CMK (cell line): ENCODE measurements at regions not wholly inside any gene's neighbourhood (a gene's known extent, or its start where the extent isn't known, plus 50 kb on each side); places are given as distances from the start of the nearest gene placed in this dataset.
"Not testable (repeated sequence)": the region's sequence is repeated elsewhere in the genome, so short reads cannot be mapped to it uniquely, and the experiment has no call there.

Experiments used
- DNase-seq: peaks from one replicate; pipeline ENCODE4 v3.0.0-alpha.2; 2010; ENCODE audit warnings: low read depth

DNA sequence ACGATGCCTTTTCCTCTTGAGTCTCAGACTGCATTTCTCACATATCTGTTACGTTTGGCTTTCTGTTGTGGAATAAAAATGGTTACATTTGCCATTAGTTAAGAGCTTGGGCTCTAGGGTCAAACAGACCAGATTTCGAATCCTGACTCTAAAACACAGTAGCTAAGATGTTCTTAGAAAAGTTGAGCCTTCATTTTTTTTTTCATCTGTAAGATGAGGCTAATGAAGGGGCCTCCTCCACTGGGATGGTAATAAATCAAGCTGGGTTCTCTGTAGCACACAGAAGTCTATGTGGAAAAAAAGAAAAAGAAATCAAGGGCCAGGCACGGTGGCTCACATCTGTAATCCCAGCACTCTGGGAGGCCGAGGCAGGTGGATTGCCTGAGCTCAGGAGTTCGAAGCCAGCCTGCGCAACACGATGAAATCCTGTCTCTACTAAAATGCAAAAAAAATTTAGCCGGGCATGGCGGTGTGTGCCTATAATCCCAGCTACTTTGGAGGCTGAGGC lies 49.9 kb upstream of the CAPRIN1 start:
- no peak for DNase-seq

DNA sequence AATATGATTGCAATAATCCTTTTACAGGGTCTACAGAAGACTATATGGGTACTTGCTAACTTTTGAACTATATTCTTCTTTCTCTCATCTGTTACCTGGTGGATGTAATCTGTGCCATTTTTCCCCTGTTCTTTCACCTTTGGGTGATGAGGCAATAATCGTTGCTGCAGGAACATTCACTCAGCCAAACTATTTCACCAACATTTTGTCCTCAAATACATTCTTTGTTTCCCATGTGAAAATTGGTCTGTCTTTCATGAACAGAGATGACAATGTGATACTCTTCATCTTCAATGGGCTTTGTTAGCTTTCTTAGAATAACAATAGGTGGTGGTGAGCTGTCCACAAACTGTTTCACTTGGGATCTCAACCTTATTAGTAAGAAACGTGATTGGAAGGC lies 52.1 kb upstream of the CAPRIN1 start:
- no peak for DNase-seq

DNA sequence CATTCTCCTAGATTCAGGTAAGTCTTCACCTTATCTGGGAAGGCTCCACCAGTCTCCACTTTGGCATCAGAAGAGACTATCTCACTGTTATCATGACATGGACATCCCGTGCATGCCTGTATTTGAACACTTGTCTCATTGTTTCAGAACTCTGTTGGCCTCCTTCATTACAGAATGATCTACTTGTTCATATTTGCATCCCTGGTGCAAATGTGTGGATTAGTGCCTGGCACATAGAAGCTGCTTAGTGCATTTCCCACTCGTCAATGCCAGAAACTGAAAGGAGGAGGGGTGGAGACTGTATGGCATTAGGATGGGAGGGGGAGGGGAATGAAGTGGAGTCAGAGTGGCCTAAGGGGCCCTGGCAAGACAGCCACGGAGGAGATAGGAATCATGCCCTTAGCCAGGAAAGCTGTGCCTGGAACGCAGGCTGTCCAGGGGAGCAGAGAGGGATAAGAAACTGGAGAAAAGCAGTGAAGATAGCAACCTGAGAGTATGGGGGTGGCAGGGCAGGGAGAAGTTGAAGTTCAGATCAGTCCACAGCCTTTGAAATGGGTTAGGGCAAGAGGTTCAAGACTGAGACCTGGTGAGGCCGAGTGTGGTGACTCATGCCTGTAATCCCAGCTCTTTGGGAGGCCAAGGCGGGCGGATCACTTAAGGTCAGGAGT lies 53.8 kb upstream of the CAPRIN1 start:
- no peak for DNase-seq

DNA sequence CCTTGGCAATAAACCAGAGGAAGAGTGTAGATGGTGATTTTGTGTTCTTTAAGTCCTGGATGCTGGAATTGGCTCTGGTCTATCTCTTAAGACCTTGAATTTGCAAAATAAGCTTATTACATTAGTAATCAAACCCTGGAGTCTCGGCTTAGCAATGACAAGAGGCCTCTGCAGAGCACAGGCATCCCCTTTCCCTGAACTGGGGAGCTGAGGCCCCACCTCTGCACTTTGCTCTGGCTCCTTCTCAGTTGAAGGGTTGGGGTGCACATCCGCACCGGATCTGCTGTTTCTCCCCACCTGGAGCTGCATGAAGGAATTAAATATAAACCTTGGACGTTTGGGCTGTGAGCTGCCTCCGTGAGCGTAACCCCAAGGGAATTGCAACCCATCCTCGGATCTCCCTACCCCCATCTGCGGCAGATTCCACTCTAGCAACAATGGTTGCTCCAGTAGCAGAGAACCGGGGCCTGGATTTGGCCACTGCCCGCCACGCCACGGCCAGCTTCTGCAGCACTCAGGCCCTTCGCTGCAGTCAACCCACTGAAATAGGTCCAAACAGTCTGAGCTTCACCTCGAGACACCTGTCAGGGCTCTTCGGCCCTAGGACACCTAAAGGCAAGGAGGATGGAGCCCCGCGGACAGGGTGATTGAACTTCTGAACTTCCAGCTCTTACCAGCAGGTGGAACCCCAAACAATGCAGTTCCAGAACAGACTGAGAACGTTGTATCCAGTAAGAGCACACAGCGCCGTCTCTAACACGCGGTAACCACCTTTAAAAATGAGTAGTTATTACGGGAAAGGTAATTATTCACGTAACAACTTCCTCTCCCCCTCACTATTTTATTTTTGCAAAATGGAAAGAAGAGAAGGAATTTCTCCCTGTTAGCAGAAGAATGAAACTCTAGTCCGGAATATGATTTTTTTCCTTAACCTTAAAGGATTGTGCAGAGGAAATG lies 54.8 kb upstream of the CAPRIN1 start:
- no peak for DNase-seq

DNA sequence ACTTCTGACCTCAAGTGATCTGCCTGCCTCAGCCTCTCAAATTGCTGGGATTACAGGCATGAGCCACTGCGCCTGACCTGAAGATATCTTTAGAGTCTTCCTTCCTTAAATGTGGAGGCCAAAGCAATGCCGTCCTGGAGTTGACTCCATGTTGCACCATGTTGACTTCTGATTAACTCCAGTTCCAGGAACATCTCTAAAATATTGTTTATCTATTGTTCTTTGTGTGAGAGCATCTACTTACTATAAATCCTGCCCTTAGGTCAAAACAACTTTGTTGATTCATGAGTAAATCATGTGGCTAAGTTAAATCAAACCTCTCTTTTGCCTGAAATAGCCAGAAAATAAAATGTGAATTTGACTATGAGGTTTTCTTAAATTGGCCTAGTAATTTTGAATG lies 56.6 kb upstream of the CAPRIN1 start:
- DNase-seq = no peak

DNA sequence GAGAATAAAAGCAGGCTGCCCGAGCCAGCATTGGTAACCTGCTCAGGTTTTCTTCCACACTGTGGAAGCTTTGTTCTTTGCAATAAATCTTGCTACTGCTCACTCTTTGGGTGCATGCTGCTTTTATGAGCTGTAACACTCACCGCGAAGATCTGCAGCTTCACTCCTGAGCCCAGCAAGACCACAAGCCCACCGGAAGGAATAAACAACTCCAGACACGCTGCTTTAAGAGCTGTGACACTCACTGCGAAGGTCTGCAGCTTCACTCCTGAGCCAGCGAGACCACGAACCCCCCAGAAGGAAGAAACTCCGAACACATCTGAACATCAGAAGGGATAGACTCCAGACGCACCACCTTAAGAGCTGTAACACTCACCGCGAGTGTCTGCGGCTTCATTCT lies 60.4 kb upstream of the CAPRIN1 start:
- not testable (repeated sequence) for DNase-seq

DNA sequence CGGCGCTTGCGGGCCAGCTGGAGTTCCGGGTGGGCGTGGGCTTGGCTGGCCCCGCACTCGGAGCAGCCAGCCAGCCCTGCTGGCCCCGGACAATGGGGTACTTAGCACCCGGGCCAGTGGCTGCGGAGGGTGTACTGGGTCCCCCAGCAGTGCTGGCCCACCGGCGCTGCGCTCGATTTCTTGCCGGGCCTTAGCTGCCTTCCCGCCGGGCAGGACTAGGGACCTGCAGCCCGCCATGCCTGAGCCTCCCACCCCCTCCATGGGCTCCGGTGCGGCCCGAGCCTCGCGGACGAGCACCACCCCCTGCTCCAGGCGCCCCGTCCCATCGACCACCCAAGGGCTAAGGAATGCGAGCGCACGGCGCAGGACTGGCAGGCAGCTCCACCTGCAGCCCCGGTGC lies 61.4 kb upstream of the CAPRIN1 start:
- not testable (repeated sequence) for DNase-seq

DNA sequence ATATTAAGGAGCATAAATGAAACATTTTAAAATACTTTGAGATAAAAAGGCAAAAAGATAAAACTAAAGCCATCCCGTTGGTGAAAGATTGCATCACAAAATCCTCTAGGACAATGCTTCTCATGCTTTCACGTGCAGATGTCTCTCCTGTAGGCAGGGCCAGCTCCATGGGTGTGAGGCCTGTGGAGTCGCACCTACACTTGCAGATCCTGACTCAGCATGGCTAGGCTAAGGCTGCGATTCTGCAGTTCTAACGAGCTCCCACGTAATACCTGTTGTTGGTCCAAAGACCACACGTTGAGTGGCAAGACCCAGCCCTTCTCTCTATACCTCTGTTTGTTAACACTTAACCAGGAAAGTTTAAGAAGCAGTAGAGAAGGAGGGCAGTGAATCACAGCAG lies 62.1 kb upstream of the CAPRIN1 start:
- no peak for DNase-seq

DNA sequence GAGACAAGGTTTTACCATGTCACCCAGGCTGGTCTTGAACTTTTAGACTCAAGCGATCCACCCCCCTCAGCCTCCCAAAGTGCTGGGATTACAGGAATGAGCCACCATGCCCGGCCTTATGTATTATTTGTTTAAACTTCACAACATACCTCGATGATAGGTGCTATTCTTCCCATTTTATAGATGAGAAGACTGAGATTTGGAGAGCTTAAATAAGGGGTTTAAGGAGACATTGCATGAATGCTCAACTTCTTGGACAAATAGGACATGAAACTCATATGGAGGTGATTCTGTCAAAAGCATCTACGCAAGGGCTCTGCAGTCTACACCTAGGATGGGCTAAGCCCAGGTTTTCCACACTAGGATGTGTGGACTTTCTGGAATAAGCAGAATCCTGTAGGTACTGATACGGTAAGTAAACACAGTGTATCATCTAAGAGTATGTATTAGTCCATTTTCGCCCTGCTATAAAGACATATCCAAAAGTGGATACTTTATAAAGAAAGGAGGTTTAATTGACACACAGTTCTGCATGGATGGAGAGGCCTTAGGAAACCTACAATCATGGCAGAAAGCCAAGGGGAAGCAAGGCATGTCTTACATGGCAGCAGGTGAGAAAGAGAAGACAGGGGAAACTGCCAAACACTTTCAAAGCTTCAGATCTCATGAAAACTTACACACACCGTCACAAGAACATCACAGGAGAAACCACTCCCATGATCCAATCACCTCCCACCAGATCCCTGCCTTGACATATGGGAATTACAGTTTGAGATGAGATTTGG lies 62.8 kb upstream of the CAPRIN1 start:
- no peak for DNase-seq

DNA sequence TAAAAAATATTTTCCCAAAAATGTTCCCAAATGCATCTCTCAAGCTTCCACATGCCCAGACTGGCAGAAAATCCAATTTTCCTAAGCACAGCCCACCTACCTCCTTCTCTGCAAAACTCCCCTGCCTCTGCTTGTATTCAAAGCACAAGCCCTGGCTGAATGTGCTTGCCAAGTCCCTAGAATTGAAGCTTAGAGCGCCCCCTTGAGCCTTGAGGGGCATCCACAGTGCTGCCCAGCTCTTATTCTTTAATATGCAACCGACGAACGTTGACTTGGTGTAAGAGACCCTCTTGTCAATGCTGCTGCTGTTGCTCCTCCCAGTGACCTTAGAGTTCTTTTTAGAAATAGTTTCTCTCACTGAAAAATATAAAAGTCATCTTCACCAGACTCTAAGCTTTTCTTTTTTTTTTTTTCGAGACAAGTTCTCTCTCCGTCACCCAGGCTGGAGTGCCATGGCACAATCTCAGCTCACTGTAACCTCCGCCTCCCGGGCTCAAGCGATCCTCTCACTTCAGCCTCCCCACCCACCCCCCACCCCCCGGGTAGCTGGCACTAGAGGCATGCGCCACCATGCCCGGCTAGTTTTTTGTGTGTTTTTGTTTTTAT lies 63.5 kb upstream of the CAPRIN1 start:
- DNase-seq = peak; percentile 61

DNA sequence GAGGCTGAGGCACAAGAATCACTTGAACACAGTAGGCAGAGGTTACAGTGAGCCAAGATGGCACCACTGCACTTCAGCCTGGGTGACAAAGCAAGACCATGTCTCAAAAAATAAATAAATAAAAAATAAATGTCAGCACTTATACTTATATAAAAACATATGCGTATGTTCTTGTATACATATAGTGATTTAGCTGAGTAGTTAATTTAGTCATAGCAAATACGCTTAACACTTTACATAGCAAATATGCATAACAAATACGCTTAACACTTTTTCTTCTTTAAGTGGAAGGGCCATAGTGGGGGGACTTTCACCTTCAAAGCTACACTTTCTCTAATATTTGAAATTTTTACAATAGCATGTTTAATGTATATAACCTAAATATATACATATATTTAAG lies 64.0 kb upstream of the CAPRIN1 start:
- no peak for DNase-seq

DNA sequence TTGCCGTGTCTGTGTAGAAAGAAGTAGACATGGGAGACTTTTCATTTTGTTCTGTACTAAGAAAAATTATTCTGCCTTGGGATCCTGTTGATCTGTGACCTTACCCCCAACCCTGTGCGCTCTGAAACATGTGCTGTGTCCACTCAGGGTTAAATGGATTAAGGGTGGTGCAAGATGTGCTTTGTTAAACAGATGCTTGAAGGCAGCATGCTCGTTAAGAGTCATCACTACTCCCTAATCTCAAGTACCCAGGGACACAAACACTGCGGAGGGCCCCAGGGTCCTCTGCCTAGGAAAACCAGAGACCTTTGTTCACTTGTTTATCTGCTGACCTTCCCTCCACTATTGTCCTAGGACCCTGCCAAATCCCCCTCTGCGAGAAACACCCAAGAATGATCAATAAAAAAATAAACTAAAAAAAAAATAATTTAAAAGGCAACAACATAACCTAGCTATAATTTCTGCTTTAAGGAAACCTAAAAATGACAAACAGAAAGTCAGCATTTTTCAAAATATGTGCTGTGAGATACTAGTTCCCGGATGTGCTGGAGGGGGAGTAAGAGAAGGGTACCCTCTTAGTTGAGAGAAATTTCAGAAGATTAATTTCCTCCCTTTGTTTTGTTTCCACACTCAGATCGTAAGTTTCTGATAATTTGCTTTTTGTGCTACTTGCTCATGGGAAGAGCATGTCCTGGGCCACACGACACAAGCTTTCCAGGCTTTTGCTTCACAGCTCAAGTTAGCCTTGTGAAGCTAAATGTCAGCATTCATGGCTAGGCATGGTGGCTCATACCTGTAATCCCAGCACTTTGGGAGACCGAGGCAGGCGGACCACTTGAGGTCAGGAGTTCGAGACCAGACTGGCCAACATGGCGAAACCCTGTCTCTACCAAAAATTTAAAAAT lies 64.7 kb upstream of the CAPRIN1 start:
- DNase-seq = not testable (repeated sequence)

DNA sequence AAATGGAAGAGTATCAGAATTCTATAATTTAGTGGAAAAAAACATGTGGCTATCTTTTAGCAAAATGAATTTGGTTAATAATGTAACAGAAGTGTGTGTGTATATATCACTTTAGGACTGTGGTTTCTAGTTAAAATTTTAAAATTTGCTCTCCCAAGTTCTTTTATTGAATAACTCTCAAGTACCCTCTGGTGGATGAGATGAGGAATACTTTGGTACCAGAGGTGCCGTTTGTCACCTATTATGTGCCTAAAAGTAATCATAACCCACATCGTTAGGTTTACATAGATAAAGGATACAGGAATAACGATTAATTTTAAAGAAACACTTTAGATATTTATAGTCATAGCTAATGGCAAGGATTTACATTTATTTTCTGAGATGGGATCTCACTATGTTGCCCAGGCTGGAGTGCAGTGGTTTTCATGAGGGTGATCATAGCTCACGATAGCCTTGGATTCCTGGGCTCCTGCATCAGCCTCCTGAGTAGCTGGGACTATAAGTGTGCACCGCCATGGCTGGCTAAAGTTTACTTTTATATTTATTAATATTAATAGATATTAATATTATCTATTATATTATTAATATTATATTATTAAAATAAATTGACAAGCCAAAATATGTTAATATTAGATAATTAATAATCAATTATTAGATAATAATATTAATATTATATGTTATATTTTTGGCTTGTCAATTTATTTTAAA lies 66.7 kb upstream of the CAPRIN1 start:
- DNase-seq = no peak

DNA sequence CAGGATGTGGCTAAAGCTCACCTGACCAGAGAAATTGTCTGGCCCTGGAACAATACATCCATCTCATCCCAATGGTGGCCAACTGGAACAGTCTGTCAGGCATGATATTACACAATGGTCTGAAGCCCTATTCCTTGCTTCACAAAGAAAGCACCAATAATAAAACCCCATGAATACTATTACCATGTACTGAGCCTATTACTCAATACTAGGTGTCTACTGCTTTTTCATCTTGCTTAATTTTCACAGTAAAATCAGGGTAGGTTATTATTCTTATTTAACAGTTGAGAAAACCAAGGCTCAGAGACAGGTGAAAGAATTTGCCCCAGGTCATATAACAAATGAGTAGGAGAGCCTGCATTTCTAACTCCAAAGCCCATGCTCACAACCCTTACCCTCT lies 68.9 kb upstream of the CAPRIN1 start:
- DNase-seq = no peak

DNA sequence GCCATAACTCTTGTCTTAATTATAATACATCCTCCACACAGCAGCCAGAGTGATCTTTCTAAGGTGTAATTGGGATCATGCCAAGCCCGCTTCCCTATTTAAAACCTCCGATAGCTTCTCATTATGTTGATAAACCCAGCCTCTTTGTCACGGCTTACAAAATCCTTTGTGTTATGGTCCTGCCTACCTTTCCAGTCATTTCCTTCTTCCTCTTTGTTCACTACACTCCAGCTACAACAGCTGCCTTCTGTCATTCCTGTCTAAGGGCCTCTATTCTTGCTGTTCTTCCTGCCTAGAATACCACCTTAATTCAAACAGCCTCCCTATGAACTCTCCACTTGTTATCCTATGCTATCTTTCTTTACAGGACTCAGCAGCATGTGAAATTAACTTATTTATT lies 70.6 kb upstream of the CAPRIN1 start:
- no peak for DNase-seq

DNA sequence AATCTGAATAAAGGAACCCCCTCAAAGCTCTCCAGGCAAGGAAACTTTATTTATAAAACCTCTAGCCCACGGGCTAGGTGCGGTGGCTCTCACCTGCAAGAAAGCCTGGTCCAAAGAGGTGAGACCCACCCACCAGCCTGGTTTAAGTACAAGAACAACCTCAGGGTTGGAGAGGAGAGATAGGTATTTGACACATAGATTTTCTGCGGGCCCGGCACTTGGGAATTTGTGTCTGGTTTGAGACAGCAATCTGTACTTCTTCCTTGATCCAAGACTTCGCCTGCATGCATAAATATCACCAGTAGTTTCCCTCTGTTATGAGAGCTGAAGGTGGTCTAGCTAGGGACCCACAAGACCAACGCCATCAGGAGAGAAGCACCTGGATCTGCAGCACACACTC lies 73.2 kb upstream of the CAPRIN1 start:
- no peak for DNase-seq

DNA sequence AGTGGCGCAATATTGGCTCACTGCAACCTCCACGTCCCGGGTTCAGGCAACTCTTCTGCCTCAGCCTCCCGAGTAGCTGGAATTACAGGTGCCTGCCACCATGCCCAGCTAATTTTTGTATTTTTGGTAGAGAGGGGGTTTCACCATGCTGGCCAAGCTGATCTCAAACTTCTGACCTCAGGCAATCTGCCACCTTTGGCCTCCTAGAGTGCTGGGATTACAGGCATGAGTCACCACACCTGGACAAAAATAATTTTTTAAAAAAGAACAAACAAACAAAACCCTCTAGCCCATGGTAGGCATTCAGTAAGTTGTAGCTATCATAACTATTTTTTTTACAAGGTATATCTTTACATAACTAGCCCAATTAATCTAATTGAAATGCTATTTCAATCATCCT lies 73.9 kb upstream of the CAPRIN1 start:
- no peak for DNase-seq

DNA sequence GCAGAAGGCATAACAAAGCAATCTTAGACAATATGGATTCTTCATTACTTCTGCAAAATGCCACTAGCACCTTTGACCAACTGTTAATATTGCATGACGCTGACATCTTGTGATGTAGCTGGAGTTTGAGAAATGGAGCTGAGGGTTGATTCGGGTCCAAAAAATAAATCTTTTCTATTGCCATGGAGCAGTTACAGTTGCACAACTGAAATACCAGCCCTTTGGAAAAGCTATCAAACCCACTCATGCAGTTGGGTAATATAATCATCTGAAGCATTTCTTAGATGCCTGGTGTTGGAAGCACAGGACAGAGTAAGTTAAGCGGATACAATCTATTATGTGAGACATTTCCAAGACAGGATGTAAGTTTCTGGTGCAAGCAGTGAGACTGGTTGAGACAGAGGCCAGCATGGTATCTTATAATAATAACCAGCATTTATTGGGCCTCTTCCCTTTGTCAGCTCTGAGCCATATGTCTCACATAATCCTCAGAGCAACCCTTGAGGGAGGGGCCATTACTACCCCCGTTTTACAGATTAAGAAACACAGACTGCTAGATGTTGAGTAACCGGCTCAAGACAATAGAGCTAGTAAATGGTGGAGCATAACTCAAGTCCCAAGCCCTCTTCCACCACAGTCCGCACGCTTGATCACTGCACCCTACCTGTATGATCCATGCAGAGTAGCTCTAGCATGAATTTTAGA lies 74.9 kb upstream of the CAPRIN1 start:
- no peak for DNase-seq

DNA sequence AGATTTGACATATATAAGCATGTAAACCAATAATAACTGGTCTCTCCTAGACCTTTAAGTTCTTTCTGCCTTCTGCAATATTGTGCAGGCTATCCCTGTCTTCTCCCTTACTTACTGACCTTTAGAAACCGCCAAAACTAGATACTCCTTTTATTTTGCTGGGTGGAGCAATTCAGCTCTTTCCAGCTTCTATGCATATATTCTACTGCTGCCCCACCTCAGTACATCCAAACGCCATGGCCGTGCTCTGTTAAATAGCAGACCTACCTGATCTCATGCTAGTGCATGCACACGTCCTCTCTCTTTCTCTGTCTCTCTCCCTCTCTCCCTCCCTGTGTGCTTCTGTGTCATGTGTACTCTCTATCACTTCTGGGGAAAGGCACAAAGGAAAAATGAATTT lies 76.7 kb upstream of the CAPRIN1 start:
- no peak for DNase-seq

DNA sequence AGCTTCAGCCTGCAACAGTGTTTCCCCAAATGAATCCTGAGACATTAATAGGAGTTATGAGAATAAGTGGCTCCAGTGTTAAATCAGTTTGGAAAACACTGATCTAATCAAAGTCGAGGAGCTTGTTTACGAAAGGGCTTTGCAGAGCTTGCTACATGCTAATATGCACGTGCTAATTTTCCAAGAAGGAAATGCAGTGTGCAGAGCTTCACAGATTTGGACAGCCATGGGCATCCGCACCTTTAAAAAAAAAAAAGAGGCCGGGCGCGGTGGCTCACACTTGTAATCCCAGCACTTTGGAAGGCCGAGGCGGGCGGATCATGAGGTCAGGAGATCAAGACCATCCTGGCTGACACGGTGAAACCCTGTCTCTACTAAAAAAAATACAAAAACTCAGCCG lies 79.7 kb upstream of the LMO2 start:
- DNase-seq = not testable (repeated sequence)
